ENCODE measurements at regions not wholly inside any gene's neighbourhood (a gene's known extent, or its start where the extent isn't known, plus 50 kb on each side); places are given as distances from the start of the nearest gene placed in this dataset.

GRCh38 chr2:38474021-38474456 lies 97.0 kb upstream of the ATL2 start:
- no peak overlapping the region for H3K27ac ChIP-seq (ENCODE audit: low read depth, low read length)
- H3K4me1 ChIP-seq (ENCODE audit: control insufficient read depth in 3 of 3, insufficient read depth in 3 of 3, low read length in 3 of 3) = peaks cover 21 to 25% (median 22%) of the 10 kb centered on the region in 3 donors
- no peak overlapping the region for H3K4me3 ChIP-seq (ENCODE audit: low read length in 3 of 3)
- no peak overlapping the region for H3K9ac ChIP-seq (ENCODE audit: low read depth in 1 of 3, low read length in 3 of 3)
- H3K9me3 ChIP-seq (ENCODE audit: control insufficient read depth in 3 of 3, low read length in 3 of 3) = no peaks in the 10 kb centered on the region
- H3K36me3 ChIP-seq (ENCODE audit: control insufficient read depth in 3 of 3, insufficient read depth in 3 of 3, low read length in 3 of 3) = no peaks in the 10 kb centered on the region
- H3K27me3 ChIP-seq (ENCODE audit: control insufficient read depth in 3 of 3, insufficient read depth in 3 of 3, low read length in 3 of 3) = no peaks in the 10 kb centered on the region

GRCh38 chr2:38473333-38474005 lies 96.4 kb upstream of the ATL2 start:
- Histone ChIP-seq H3K4me1 (ENCODE audit: control insufficient read depth in 3 of 3, insufficient read depth in 3 of 3, low read length in 3 of 3) (peaks cover 21 to 25% (median 22%) of the 10 kb centered on the region in 3 donors), H3K36me3 (ENCODE audit: control insufficient read depth in 3 of 3, insufficient read depth in 3 of 3, low read length in 3 of 3) (no peaks in the 10 kb centered on the region), H3K27ac (ENCODE audit: low read depth, low read length) (no peak overlapping the region), H3K4me3 (ENCODE audit: low read length in 3 of 3) (no peak overlapping the region), H3K9me3 (ENCODE audit: control insufficient read depth in 3 of 3, low read length in 3 of 3) (no peaks in the 10 kb centered on the region), H3K27me3 (ENCODE audit: control insufficient read depth in 3 of 3, insufficient read depth in 3 of 3, low read length in 3 of 3) (no peaks in the 10 kb centered on the region), H3K9ac (ENCODE audit: low read depth in 1 of 3, low read length in 3 of 3) (no peak overlapping the region)

GRCh38 chr2:38470115-38470514 lies 93.0 kb upstream of the ATL2 start:
- Histone ChIP-seq H3K9ac (ENCODE audit: low read depth in 1 of 3, low read length in 3 of 3) (no peak overlapping the region), H3K27ac (ENCODE audit: low read depth, low read length) (no peak overlapping the region), H3K9me3 (ENCODE audit: control insufficient read depth in 3 of 3, low read length in 3 of 3) (no peaks in the 10 kb centered on the region), H3K36me3 (ENCODE audit: control insufficient read depth in 3 of 3, insufficient read depth in 3 of 3, low read length in 3 of 3) (peaks cover 0 to 2% (median 0%) of the 10 kb centered on the region in 3 donors), H3K4me1 (ENCODE audit: control insufficient read depth in 3 of 3, insufficient read depth in 3 of 3, low read length in 3 of 3) (peaks cover 7 to 12% (median 11%) of the 10 kb centered on the region in 3 donors), H3K27me3 (ENCODE audit: control insufficient read depth in 3 of 3, insufficient read depth in 3 of 3, low read length in 3 of 3) (no peaks in the 10 kb centered on the region), H3K4me3 (ENCODE audit: low read length in 3 of 3) (no peak overlapping the region)

- Histone ChIP-seq H3K4me3 (ENCODE audit: low read length in 3 of 3) (no peak overlapping the region), H3K9ac (ENCODE audit: low read depth in 1 of 3, low read length in 3 of 3) (no peak overlapping the region), H3K9me3 (ENCODE audit: control insufficient read depth in 3 of 3, low read length in 3 of 3) (no peaks in the 10 kb centered on the region), H3K27me3 (ENCODE audit: control insufficient read depth in 3 of 3, insufficient read depth in 3 of 3, low read length in 3 of 3) (no peaks in the 10 kb centered on the region), H3K4me1 (ENCODE audit: control insufficient read depth in 3 of 3, insufficient read depth in 3 of 3, low read length in 3 of 3) (peaks cover 0 to 2% (median 0%) of the 10 kb centered on the region in 3 donors), H3K36me3 (ENCODE audit: control insufficient read depth in 3 of 3, insufficient read depth in 3 of 3, low read length in 3 of 3) (peaks cover 0 to 2% (median 0%) of the 10 kb centered on the region in 3 donors), H3K27ac (ENCODE audit: low read depth, low read length) (no peak overlapping the region)
These were observed 90.8 kb upstream of the ATL2 start for GRCh38 chr2:38467768-38468455.

GRCh38 chr2:38466876-38467767 lies 90.0 kb upstream of the ATL2 start:
- Histone ChIP-seq H3K27me3 (ENCODE audit: control insufficient read depth in 3 of 3, insufficient read depth in 3 of 3, low read length in 3 of 3) (no peaks in the 10 kb centered on the region), H3K4me1 (ENCODE audit: control insufficient read depth in 3 of 3, insufficient read depth in 3 of 3, low read length in 3 of 3) (peaks cover 0 to 3% (median 2%) of the 10 kb centered on the region in 3 donors), H3K9me3 (ENCODE audit: control insufficient read depth in 3 of 3, low read length in 3 of 3) (no peaks in the 10 kb centered on the region), H3K9ac (ENCODE audit: low read depth in 1 of 3, low read length in 3 of 3) (no peak overlapping the region), H3K27ac (ENCODE audit: low read depth, low read length) (no peak overlapping the region), H3K4me3 (ENCODE audit: low read length in 3 of 3) (no peak overlapping the region), H3K36me3 (ENCODE audit: control insufficient read depth in 3 of 3, insufficient read depth in 3 of 3, low read length in 3 of 3) (peaks cover 0 to 2% (median 0%) of the 10 kb centered on the region in 3 donors)

- no peak overlapping the region for H3K27ac ChIP-seq (ENCODE audit: low read depth, low read length)
- no peaks in the 10 kb centered on the region for H3K27me3 ChIP-seq (ENCODE audit: control insufficient read depth in 3 of 3, insufficient read depth in 3 of 3, low read length in 3 of 3)
- no peak overlapping the region for H3K9ac ChIP-seq (ENCODE audit: low read depth in 1 of 3, low read length in 3 of 3)
- H3K4me1 ChIP-seq (ENCODE audit: control insufficient read depth in 3 of 3, insufficient read depth in 3 of 3, low read length in 3 of 3) = peaks cover 0 to 4% (median 2%) of the 10 kb centered on the region in 3 donors
- no peaks in the 10 kb centered on the region for H3K9me3 ChIP-seq (ENCODE audit: control insufficient read depth in 3 of 3, low read length in 3 of 3)
- no peak overlapping the region for H3K4me3 ChIP-seq (ENCODE audit: low read length in 3 of 3)
- peaks cover 0 to 2% (median 0%) of the 10 kb centered on the region in 3 donors for H3K36me3 ChIP-seq (ENCODE audit: control insufficient read depth in 3 of 3, insufficient read depth in 3 of 3, low read length in 3 of 3)
These were observed 89.3 kb upstream of the ATL2 start for GRCh38 chr2:38466409-38466808.

GRCh38 chr2:38465789-38466127 lies 88.7 kb upstream of the ATL2 start:
- no peaks in the 10 kb centered on the region for H3K9me3 ChIP-seq (ENCODE audit: control insufficient read depth in 3 of 3, low read length in 3 of 3)
- no peak overlapping the region for H3K27ac ChIP-seq (ENCODE audit: low read depth, low read length)
- peaks cover 0 to 4% (median 2%) of the 10 kb centered on the region in 3 donors for H3K4me1 ChIP-seq (ENCODE audit: control insufficient read depth in 3 of 3, insufficient read depth in 3 of 3, low read length in 3 of 3)
- no peak overlapping the region for H3K4me3 ChIP-seq (ENCODE audit: low read length in 3 of 3)
- H3K36me3 ChIP-seq (ENCODE audit: control insufficient read depth in 3 of 3, insufficient read depth in 3 of 3, low read length in 3 of 3) = peaks cover 0 to 2% (median 0%) of the 10 kb centered on the region in 3 donors
- no peak overlapping the region for H3K9ac ChIP-seq (ENCODE audit: low read depth in 1 of 3, low read length in 3 of 3)
- no peaks in the 10 kb centered on the region for H3K27me3 ChIP-seq (ENCODE audit: control insufficient read depth in 3 of 3, insufficient read depth in 3 of 3, low read length in 3 of 3)

- H3K9me3 ChIP-seq (ENCODE audit: control insufficient read depth in 3 of 3, low read length in 3 of 3) = no peaks in the 10 kb centered on the region
- H3K4me1 ChIP-seq (ENCODE audit: control insufficient read depth in 3 of 3, insufficient read depth in 3 of 3, low read length in 3 of 3) = peaks cover 0 to 4% (median 2%) of the 10 kb centered on the region in 3 donors
- H3K27ac ChIP-seq (ENCODE audit: low read depth, low read length) = no peak overlapping the region
- H3K36me3 ChIP-seq (ENCODE audit: control insufficient read depth in 3 of 3, insufficient read depth in 3 of 3, low read length in 3 of 3) = peaks cover 0 to 2% (median 0%) of the 10 kb centered on the region in 3 donors
- no peak overlapping the region for H3K4me3 ChIP-seq (ENCODE audit: low read length in 3 of 3)
- no peaks in the 10 kb centered on the region for H3K27me3 ChIP-seq (ENCODE audit: control insufficient read depth in 3 of 3, insufficient read depth in 3 of 3, low read length in 3 of 3)
- no peak overlapping the region for H3K9ac ChIP-seq (ENCODE audit: low read depth in 1 of 3, low read length in 3 of 3)
These were observed 88.1 kb upstream of the ATL2 start for GRCh38 chr2:38464971-38465788.

GRCh38 chr2:38463752-38464151 lies 86.7 kb upstream of the ATL2 start:
- no peaks in the 10 kb centered on the region for H3K27me3 ChIP-seq (ENCODE audit: control insufficient read depth in 3 of 3, insufficient read depth in 3 of 3, low read length in 3 of 3)
- no peak overlapping the region for H3K27ac ChIP-seq (ENCODE audit: low read depth, low read length)
- peaks cover 0 to 2% (median 0%) of the 10 kb centered on the region in 3 donors for H3K36me3 ChIP-seq (ENCODE audit: control insufficient read depth in 3 of 3, insufficient read depth in 3 of 3, low read length in 3 of 3)
- H3K4me3 ChIP-seq (ENCODE audit: low read length in 3 of 3) = no peak overlapping the region
- H3K4me1 ChIP-seq (ENCODE audit: control insufficient read depth in 3 of 3, insufficient read depth in 3 of 3, low read length in 3 of 3) = peaks cover 0 to 4% (median 2%) of the 10 kb centered on the region in 3 donors
- H3K9me3 ChIP-seq (ENCODE audit: control insufficient read depth in 3 of 3, low read length in 3 of 3) = no peaks in the 10 kb centered on the region
- H3K9ac ChIP-seq (ENCODE audit: low read depth in 1 of 3, low read length in 3 of 3) = no peak overlapping the region

All from skeletal muscle tissue (tissue), 3 donors.